ENCODE measurements at regions not wholly inside any gene's neighbourhood (a gene's known extent, or its start where the extent isn't known, plus 50 kb on each side); places are given as distances from the start of the nearest gene placed in this dataset.

DNA sequence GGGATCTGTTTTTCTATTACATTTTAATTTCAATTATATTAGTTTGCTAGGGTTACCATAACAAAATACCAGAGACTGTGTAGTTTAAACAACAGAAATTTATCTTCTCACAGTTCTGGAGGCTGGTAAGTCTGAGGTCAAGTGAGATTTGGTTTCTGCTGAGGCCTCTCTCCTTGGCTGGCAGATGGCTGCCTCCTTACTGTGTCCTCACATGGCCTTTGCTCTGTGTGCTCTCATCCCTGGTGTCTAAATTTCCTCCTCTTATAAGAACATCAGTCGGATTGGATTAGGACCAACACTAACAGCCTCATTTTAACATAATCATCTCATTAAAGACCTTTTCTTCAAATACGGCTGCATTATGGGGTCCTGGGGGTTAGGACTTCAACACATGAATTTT lies 195.2 kb upstream of the CHODL start:
- TF ChIP-seq, protein P1, sequence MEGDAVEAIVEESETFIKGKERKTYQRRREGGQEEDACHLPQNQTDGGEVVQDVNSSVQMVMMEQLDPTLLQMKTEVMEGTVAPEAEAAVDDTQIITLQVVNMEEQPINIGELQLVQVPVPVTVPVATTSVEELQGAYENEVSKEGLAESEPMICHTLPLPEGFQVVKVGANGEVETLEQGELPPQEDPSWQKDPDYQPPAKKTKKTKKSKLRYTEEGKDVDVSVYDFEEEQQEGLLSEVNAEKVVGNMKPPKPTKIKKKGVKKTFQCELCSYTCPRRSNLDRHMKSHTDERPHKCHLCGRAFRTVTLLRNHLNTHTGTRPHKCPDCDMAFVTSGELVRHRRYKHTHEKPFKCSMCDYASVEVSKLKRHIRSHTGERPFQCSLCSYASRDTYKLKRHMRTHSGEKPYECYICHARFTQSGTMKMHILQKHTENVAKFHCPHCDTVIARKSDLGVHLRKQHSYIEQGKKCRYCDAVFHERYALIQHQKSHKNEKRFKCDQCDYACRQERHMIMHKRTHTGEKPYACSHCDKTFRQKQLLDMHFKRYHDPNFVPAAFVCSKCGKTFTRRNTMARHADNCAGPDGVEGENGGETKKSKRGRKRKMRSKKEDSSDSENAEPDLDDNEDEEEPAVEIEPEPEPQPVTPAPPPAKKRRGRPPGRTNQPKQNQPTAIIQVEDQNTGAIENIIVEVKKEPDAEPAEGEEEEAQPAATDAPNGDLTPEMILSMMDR (IDR thresholded peaks at IDR 0.05): no peak
- H3K4me3 ChIP-seq (ENCODE audit: low read depth in 1 of 2, low read length in 1 of 2): no peak overlapping the region
- H3K9me3 ChIP-seq: no peaks in the 10 kb centered on the region

DNA sequence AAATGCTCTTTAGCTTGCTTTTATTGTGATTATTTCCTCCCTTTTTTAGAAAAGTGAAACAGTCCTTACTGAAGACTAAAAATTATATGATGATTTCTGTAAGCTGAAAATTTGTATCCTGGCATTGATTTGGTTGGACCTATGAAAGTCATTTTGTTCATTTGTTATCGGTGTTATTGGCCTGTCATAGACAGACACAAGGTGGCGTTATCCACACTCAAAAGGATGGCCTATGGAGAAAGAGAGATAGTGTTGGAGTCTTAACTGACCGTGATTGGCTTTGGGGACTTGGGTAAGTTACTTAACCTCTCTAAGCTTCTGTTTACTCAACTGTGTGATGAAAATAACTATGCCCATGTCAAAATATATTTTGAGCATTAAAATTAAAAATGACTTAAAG lies 203.6 kb upstream of the CHODL start:
- Histone ChIP-seq H3K36me3 (no peaks in the 10 kb centered on the region), H3K4me3 (ENCODE audit: low read depth in 1 of 2, low read length in 1 of 2) (no peak overlapping the region), H3K27ac (no peak overlapping the region), H3K9me3 (no peaks in the 10 kb centered on the region), H3K4me1 (ENCODE audit: control insufficient read depth in 1 of 2, insufficient read depth in 1 of 2, low read depth in 1 of 2, low read length in 1 of 2) (no peaks in the 10 kb centered on the region), H3K27me3 (no peaks in the 10 kb centered on the region)
- TF ChIP-seq, protein P1 (IDR thresholded peaks at IDR 0.05): no peak

More for the DNA sequence above, 195.2 kb upstream of the CHODL start:
- Histone ChIP-seq H3K4me1 (ENCODE audit: control insufficient read depth in 1 of 2, insufficient read depth in 1 of 2, low read depth in 1 of 2, low read length in 1 of 2) (no peaks in the 10 kb centered on the region), H3K27ac (no peak overlapping the region), H3K36me3 (no peaks in the 10 kb centered on the region), H3K27me3 (no peaks in the 10 kb centered on the region)

DNA sequence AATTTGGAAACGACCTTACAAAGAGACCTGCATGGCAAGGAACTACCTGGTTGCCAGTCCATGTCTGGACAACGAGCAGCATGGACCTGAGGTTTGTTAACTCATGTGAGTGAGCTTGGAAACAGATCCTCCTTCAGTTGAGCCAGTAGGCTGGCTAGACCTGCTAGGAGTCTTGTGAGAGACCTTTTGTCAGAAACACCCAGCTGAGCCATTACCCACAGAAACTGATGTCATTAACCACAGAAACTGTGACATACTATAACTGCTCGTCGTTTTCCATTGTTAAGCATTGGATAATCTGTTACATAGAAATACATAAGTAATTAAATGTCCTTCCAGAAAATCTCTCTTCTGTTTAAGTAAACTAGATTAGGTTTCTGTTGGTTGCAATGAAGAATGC lies 211.1 kb upstream of the C21orf91 start:
- TF ChIP-seq, protein P1 (IDR thresholded peaks at IDR 0.05): no peak
- no peaks in the 10 kb centered on the region for H3K36me3 ChIP-seq
- no peaks in the 10 kb centered on the region for H3K27me3 ChIP-seq
- no peak overlapping the region for H3K4me3 ChIP-seq (ENCODE audit: low read depth in 1 of 2, low read length in 1 of 2)
- no peaks in the 10 kb centered on the region for H3K4me1 ChIP-seq (ENCODE audit: control insufficient read depth in 1 of 2, insufficient read depth in 1 of 2, low read depth in 1 of 2, low read length in 1 of 2)
- H3K9me3 ChIP-seq: no peaks in the 10 kb centered on the region
- H3K27ac ChIP-seq: no peak overlapping the region

DNA sequence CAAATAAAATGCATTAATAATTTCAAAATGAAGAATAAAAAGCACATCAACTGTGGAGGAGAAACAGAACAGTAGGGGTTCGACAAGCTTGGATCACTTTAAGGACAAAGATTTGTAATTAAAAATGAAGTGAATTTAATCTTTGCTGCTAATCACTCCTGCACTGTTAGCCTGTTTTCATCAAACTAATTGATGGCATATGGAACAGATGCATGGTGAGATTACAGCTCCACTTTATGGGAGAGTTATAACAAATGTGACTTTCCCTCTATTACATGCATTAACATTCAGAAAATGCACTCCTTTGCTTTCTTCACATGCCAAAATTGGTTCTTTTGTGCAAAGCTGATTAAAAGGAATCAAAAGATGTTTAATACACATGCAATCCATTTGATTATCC lies 207.2 kb upstream of the C21orf91 start:
- Histone ChIP-seq H3K27me3 (no peaks in the 10 kb centered on the region), H3K36me3 (no peaks in the 10 kb centered on the region), H3K27ac (no peak overlapping the region), H3K4me1 (ENCODE audit: control insufficient read depth in 1 of 2, insufficient read depth in 1 of 2, low read depth in 1 of 2, low read length in 1 of 2) (no peaks in the 10 kb centered on the region), H3K9me3 (no peaks in the 10 kb centered on the region), H3K4me3 (ENCODE audit: low read depth in 1 of 2, low read length in 1 of 2) (no peak overlapping the region)
- TF ChIP-seq, protein P1 (IDR thresholded peaks at IDR 0.05): no peak

DNA sequence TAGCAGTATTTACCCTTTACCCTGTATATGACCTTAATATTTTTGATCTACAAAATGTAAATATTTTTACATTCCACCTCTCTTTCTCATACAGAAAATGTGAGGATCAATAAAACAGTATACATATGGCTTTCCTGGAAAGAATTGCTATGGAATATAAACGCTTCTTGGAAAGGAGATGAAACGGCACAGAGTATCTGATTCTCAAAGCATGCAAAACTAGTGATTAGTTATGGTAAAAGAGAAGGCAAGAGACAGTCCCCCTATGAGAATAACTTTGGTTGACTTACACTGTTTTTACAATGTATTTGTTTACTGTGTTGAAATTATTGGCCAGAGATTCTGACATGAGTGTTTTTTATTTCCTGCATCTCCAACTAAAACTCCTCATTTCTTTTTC lies 204.6 kb upstream of the C21orf91 start:
- Histone ChIP-seq H3K36me3 (no peaks in the 10 kb centered on the region), H3K27ac (no peak overlapping the region), H3K9me3 (no peaks in the 10 kb centered on the region), H3K4me1 (ENCODE audit: control insufficient read depth in 1 of 2, insufficient read depth in 1 of 2, low read depth in 1 of 2, low read length in 1 of 2) (no peaks in the 10 kb centered on the region), H3K4me3 (ENCODE audit: low read depth in 1 of 2, low read length in 1 of 2) (no peak overlapping the region), H3K27me3 (no peaks in the 10 kb centered on the region)
- TF ChIP-seq, protein P1 (IDR thresholded peaks at IDR 0.05): no peak

DNA sequence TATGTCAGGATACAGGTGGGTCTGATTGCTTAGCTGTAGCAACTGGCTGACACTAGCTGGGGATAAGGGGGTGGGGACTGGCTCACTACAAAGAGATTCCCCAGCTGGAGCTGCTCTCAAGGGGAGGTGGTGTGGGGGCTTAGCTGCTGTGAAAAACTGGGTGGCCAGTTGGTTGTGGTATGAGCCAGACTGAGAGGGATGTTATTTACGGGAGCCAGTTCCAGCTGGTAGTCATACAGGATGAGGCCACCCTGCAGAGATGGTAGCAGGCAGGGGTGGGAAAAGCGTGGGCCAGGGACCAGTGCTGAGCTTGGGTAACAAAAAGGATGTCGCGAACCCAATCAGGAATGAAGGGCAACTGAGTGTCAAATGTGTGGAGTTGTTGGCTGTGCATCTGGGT lies 204.0 kb upstream of the C21orf91 start:
- no peaks in the 10 kb centered on the region for H3K9me3 ChIP-seq
- H3K27me3 ChIP-seq: no peaks in the 10 kb centered on the region
- no peaks in the 10 kb centered on the region for H3K4me1 ChIP-seq (ENCODE audit: control insufficient read depth in 1 of 2, insufficient read depth in 1 of 2, low read depth in 1 of 2, low read length in 1 of 2)
- TF ChIP-seq, protein P1 (IDR thresholded peaks at IDR 0.05): no peak
- H3K36me3 ChIP-seq: no peaks in the 10 kb centered on the region
- no peak overlapping the region for H3K27ac ChIP-seq
- no peak overlapping the region for H3K4me3 ChIP-seq (ENCODE audit: low read depth in 1 of 2, low read length in 1 of 2)
